Brain microvascular endothelial cell (primary cell): ENCODE measurements at regions not wholly inside any gene's neighbourhood (a gene's known extent, or its start where the extent isn't known, plus 50 kb on each side); places are given as distances from the start of the nearest gene placed in this dataset.

Experiments
- DNase-seq: peaks from one replicate; pipeline ENCODE4 v3.0.0-alpha.2; 2020
- H3K27ac ChIP-seq: fragments of 250-450 bp; sonication (Bioruptor Pico); 2 replicates; pipeline ENCODE4 v1.5.1; 2020; ENCODE audit warnings: mild to moderate bottlenecking, moderate library complexity
- H3K27me3 ChIP-seq: fragments of 250-450 bp; sonication (Bioruptor Pico); replicated peaks from 2 replicates; pipeline ENCODE4 v1.5.1; 2020; ENCODE audit warnings: mild to moderate bottlenecking
- H3K36me3 ChIP-seq: fragments of 250-450 bp; sonication (Bioruptor Pico); replicated peaks from 2 replicates; pipeline ENCODE4 v1.5.1; 2020; ENCODE audit warnings: mild to moderate bottlenecking
- H3K4me3 ChIP-seq: 2 replicates; pipeline ENCODE4 v1.5.1; 2011; ENCODE audit warnings: low read depth, mild to moderate bottlenecking, control low read depth, low read length, moderate library complexity
- in situ Hi-C: cut with HindIII; loops from 2 replicates; pipeline ENCODE4 v1.10.0; 2017; ENCODE audit warnings: low sequenced_read_pairs, low pct_ligation_motif_present
- TF ChIP-seq, protein P1 (sequence below): IDR thresholded peaks from 2 replicates; pipeline ENCODE4 v1.5.1; 2011; ENCODE audit warnings: low read depth, mild to moderate bottlenecking, moderate library complexity, low read length, control low read depth, inconsistent platforms; ENCODE audit errors: missing control alignments

DNA sequence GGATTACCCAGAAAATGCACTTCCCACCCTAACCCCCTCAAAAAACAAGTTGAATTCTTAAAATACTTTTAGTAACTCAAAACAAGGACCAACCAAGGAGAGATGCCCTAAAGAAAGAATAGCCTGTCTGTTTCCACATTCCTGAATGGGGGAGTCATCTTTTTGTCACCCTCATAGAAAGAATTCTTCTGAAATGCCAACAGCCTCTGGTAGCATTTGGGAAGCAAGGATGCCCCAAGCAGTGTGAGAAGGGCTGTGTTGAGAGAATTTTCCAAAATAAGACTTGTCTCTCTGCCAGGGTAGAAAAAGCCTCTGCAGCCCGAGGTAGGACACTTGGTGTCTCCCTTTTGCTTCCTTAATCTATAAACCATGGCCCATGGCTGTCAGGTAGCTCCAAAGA is 173.1 kb upstream of the VCX3A start:
- no peak overlapping the region for H3K27ac ChIP-seq
- in situ Hi-C loops, result no loop called here
- no peak overlapping the region for H3K4me3 ChIP-seq
- no peak for DNase-seq
- H3K27me3 ChIP-seq, result no peaks in the 10 kb centered on the region
- H3K36me3 ChIP-seq, result no peaks in the 10 kb centered on the region
- TF ChIP-seq, protein P1, sequence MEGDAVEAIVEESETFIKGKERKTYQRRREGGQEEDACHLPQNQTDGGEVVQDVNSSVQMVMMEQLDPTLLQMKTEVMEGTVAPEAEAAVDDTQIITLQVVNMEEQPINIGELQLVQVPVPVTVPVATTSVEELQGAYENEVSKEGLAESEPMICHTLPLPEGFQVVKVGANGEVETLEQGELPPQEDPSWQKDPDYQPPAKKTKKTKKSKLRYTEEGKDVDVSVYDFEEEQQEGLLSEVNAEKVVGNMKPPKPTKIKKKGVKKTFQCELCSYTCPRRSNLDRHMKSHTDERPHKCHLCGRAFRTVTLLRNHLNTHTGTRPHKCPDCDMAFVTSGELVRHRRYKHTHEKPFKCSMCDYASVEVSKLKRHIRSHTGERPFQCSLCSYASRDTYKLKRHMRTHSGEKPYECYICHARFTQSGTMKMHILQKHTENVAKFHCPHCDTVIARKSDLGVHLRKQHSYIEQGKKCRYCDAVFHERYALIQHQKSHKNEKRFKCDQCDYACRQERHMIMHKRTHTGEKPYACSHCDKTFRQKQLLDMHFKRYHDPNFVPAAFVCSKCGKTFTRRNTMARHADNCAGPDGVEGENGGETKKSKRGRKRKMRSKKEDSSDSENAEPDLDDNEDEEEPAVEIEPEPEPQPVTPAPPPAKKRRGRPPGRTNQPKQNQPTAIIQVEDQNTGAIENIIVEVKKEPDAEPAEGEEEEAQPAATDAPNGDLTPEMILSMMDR, result no peak

DNA sequence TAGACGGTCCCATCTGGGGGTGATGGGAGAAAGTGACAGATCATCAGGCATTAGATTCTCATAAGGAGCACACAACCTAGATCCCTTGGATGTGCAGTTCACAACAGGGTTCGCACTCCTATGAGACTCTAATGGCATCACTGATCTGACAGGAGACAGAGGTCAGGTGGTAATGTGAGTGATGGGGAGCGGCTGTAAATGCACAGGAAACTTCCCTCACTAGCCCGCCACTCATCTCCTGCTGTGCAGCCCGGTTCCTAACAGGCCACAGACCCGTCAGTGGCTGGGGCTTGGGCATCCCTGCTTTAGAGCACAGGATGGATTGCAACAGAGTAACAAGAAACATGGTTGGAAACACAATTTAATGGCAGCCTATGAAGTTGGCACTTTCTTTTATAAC is 172.6 kb upstream of the VCX3A start:
- in situ Hi-C loops, result no loop called here
- TF ChIP-seq, protein P1, result no peak
- DNase-seq, result no peak
- Histone ChIP-seq H3K27me3 (no peaks in the 10 kb centered on the region), H3K36me3 (no peaks in the 10 kb centered on the region), H3K27ac (no peak overlapping the region), H3K4me3 (no peak overlapping the region)

DNA sequence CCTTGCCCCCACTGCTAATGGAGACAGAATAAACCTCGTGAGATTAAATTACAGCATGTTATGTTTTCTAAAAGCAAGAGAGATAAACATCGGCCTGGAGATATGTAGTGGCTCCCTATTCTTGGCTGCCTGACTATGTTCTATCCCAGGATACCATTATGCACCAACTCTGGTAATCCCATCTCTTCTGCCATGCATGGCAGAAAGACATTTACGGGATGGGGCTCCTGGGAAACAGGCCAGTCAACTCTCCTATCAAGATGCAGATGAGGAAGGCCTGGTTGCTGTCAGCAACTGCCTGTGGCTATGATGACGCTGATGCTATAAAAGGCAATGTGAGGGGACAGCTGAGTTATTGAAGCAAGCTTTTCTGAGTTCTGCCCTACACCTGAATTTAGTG is 166.2 kb upstream of the VCX3A start:
- Histone ChIP-seq H3K27ac (no peak overlapping the region), H3K36me3 (no peaks in the 10 kb centered on the region), H3K27me3 (no peaks in the 10 kb centered on the region), H3K4me3 (no peak overlapping the region)
- TF ChIP-seq, protein P1, result no peak
- DNase-seq, result no peak
- in situ Hi-C loops, result no loop called here

DNA sequence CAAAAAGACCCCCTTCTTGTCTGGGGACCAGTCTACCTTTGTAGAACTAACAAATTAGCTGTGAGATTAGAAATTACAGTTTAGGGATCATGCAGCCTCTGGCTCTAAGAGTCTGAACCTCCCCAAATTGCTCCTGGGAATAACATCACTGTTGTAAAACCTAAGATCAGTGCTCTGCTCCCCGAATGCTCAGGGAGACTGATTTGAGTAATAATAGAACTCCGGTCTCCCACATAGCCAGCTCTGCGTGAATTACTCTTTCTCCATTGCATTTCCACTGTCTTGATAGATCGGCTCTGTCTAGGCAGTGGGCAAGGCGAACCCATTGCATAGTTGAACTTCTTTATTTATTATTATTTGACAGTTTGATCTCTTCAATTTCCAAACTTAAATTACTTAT is 160.8 kb upstream of the VCX3A start:
- TF ChIP-seq, protein P1, result no peak
- in situ Hi-C loops, result no loop called here

DNA sequence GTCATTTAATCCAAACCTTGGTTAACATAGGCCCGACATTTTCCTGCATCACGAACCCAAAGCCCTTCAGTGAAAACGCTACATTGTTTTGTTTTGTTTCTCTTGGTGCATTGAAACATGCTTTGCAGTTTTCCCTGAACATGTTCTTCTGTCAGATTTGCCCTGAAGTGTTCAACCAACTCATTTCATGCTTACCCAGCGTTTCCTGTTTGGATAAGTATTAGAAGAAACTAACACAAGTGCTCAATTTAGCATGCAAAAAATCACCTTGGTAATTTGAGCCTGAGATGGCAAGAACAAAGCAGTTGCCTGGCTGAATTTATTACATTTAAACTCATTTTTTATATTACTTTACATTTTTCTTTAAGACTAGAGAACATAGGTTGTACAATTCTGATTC is 160.1 kb upstream of the VCX3A start:
- TF ChIP-seq, protein P1, result no peak
- in situ Hi-C loops, result no loop called here

More for the DNA sequence above, 160.8 kb upstream of the VCX3A start:
- H3K4me3 ChIP-seq, result no peak overlapping the region
- H3K36me3 ChIP-seq, result no peaks in the 10 kb centered on the region
- H3K27me3 ChIP-seq, result no peaks in the 10 kb centered on the region
- no peak overlapping the region for H3K27ac ChIP-seq
- DNase-seq, result no peak

DNA sequence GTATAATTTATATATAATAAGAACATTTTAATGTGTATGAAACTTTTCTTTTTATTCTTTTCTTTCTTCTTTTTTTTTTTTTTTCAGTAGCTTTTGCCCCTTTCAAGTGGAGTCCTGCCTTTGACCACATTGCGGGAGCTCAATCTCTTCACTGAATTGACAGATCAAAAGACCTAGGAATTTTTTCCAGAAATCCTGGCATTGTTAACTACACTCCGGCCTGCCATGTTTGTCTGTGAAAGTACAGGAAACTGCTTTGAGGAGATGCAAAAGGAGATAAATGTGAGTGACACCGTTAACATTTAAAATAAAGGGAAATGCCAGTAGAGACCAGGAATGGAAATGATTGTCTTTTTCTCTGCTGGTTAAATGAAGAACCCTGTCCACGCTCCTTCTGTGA is 159.3 kb upstream of the VCX3A start:
- Histone ChIP-seq H3K27ac (no peak overlapping the region), H3K27me3 (no peaks in the 10 kb centered on the region), H3K4me3 (no peak overlapping the region), H3K36me3 (no peaks in the 10 kb centered on the region)
- in situ Hi-C loops, result no loop called here
- no peak for DNase-seq
- TF ChIP-seq, protein P1, result no peak

More for the DNA sequence above, 160.1 kb upstream of the VCX3A start:
- H3K27ac ChIP-seq, result no peak overlapping the region
- H3K27me3 ChIP-seq, result no peaks in the 10 kb centered on the region
- no peaks in the 10 kb centered on the region for H3K36me3 ChIP-seq
- no peak for DNase-seq
- H3K4me3 ChIP-seq, result no peak overlapping the region
